ELR (cell line): ENCODE measurements at regions not wholly inside any gene's neighbourhood (a gene's known extent, or its start where the extent isn't known, plus 50 kb on each side); places are given as distances from the start of the nearest gene placed in this dataset.

Experiments used
- DNase-seq: peaks from one replicate; pipeline ENCODE4 v3.0.0-alpha.2; 2015; ENCODE audit warnings: low read depth

- no peak for DNase-seq
Observed at GRCh38 chr11:43575913-43576310, 104.6 kb upstream of the HSD17B12 start.

GRCh38 chr11:43576320-43576802 lies 104.2 kb upstream of the HSD17B12 start:
- peak; percentile 22 for DNase-seq

DNA sequence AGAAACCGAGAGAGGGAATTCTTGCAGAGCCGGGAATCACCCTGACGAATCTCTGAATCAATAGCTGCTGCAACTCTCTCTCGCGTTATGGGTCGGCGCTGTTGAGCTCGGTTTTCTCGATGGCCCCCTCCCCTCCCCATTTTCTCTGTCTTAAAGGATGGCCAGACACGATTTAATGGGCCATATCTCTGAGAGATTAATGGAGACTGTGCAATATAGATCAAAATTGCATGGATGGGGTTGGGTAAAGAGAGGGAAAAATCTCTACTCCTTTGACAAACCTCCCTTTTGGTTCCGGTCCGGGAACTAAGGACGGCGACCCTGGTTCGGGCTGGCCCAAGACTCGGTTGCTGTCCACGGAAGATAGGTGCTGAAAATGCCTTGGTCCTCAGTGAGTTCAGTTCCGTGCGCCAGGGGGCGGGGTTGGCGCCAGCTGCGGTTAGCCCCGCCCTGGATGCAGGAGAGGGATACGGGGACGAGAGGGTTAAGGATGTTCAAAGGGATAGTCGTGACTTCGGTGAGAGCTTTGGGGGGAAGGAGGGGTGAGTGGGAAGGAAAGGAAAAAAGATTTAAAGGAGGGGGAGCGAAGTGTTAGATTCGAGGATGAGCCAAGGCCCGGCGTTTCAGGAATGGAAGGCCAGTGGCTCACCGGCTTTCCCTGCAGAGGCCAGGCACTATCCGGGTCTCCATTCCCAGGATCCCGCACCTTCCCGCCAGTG lies 103.6 kb upstream of the HSD17B12 start:
- DNase-seq, result peak; percentile 75

- no peak for DNase-seq
Observed at GRCh38 chr11:43577566-43578264, 102.8 kb upstream of the HSD17B12 start.

DNA sequence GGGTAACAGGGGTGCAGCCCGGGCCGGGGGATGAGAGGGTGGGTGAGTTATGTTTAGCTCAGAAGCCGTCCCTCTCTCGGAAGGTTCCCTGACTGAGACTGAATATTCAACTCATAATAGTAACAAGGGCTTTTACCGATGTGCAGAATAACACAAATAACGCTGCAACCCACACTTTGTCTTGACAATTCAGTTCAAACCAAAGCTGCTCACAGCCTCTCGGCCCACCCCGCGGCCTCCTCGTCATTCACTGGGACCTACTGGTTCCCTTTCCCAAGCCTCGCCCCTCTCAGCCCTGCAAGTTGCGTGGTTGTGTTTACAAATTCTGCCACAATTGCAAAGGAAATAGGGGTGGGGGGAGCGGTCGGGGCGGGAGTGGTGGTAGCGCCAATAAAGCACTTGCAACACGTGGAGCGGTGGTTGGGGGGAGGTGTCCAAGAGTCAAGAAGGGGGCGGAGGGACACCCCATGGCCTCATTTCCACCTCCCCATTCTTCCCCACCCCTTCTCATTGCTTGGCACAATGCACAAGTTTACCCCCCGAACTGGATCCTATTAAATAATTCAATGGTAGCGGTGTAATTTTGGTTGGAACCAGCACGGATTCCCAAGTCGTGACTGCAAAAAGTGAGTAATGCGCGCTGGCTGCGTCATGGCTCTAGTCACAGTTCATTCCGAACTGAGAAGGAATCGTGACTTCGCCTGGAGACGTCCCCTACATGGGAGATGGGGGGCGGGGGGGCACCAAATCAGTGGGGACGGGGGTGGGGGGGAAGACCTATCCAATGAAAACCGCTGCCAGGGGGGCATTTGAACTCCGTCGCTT lies 102.0 kb upstream of the HSD17B12 start:
- peak; percentile 86 for DNase-seq

DNA sequence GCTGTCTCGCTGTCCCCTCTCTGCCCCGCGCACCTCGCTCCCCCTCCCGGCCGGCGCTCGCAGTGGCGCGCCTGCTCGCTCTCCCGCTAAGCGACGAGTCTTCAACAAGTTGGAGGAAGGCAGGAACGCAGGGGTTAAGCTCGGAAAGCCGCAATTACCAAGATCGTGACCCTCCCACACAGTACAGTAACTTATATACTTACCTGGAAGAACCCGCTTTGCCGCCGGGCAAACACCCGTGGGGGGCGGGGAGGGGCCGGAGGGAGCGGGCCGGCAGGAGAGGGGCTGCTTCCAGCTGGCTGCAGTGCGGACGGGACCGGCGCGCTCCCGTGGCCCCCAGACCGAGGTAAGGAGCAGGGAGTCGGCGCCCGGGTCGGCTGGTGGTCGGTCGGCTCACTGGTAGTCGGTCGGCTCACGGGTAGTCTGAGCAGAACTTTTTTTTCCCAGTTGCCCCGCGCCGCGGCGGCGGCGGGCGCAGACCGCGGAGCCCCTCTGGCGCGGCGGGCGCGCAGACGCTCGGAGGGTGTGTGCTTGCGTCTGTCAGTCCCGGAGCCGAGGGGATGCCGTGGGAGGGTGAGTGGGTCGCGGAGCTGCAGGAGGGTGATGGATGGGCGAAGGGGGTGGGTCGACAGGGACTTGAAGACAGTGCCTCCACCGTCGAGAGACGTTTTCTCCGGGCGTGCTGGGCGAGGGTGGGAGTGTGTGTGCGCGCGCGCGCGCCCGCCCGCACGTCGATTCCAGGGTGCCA lies 101.2 kb upstream of the HSD17B12 start:
- DNase-seq, result peak; percentile 74

DNA sequence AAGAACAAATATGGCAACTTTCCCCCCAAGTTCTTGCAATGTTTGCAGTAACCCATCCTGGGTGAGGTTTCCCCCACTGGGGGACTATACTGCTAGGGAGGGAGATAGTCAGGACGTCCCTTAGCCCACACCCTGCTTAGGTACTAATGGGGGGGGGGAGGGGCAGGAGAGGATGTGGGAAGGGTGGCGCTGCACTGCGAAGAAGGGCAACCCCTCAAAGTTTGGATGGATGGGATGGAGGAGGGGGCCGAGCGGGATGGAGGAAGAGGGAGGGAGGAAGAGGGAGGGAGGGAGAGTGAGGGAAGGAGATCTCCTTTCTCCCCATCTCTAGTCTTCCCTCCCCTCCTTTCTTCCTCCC lies 100.6 kb upstream of the HSD17B12 start:
- DNase-seq, result peak; percentile 12

DNA sequence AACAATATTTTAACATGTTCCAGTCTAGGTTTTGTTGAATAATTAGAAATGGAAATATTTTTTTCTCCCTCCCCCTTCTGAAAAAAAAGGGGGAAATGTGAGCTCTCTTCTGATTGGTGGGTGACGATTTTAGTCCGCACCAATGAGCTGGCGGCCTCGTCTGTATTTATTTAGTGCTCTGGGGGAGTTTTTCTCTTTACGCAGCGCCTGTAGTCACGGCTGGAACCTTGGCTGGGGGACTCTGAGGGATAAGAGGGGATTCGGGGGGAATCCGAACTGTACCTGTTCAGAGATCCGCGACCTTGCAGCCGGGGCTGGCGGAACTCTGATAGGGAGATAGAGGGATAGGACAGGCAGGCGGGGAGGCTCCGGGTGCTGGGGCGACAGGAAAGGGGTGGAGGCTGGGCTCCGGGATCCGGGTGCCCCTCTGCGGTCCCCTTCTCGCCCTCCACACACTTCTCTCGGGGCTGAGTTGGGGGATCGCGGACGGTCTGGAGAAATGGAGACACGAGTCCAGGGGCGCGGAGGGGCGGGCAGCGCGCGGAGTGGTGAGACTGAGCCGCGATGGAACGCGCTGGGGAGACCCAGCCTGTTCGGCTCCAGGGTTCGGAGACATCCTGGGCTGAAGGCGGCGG lies 99.7 kb upstream of the HSD17B12 start:
- DNase-seq, result peak; percentile 56

- DNase-seq, result no peak
Observed at GRCh38 chr11:43581370-43582023, 99.0 kb upstream of the HSD17B12 start.

- no peak for DNase-seq
Observed at GRCh38 chr11:43582024-43582862, 98.3 kb upstream of the HSD17B12 start.

DNA sequence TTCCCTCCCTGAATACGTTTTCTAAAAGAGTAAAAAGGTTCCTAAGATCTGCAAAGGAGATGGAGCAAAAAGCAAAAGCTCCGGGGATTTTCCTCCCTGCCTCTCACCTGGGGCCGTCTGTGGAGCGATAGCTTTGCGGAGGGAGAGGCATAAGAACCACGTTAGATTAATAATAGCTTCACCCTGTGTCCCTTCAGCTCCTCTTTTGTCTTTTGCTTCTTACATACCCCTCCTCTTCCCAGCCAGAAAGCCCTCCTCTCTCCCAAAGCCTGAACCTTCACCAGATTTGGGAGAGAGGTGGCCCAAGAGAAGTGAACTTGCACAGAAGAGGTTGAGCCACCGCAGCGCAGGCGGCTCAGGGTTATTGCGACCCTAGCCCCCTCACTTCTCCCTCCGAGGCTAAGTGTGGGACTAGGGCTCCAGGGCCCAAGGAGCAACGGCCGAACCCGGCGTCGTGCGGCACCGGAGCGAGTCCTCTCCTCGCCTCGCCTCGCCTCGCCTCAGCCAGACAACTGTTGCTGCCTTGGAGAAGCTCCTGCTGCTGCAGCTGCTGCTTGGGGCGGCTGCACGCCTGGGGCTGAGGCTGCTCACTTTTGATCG lies 97.6 kb upstream of the HSD17B12 start:
- no peak for DNase-seq

GRCh38 chr11:43583548-43583947 lies 97.0 kb upstream of the HSD17B12 start:
- DNase-seq, result no peak

DNA sequence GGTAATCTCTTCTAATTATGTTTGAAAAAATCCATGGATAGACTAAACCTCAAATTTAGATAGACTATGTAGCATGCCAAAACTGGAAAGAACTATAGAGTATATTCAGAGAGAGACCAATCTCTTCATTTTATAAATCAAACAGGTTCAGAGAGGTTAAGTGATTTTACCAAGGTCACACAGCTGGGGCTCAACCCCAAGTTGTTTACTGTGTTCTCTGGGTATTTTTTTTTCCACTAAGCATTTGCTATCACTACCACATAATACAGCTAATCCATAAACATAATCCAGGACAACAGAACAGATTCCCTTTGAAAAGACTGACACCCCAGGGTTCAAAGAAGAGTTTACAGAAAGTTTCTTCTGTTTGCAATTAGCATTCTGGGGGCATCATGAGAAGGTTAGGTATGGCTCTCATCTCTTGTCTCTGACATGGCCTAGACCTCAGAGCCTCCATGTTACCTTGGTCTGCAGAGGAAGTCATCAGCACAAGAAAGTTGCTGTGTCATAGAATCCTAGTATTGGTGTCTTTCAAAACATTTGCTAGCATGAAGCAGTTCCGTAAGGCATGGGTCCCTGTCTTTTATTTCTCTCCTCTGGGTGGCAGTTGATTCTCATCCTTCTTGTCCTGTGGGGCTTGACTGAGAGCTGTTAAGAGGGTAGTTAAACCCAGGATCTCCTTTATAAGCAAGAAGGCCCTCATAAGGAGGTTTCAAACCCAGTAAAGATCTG lies 94.5 kb upstream of the HSD17B12 start:
- no peak for DNase-seq

GRCh38 chr11:43589601-43590250 lies 90.8 kb upstream of the HSD17B12 start:
- DNase-seq, result no peak

DNA sequence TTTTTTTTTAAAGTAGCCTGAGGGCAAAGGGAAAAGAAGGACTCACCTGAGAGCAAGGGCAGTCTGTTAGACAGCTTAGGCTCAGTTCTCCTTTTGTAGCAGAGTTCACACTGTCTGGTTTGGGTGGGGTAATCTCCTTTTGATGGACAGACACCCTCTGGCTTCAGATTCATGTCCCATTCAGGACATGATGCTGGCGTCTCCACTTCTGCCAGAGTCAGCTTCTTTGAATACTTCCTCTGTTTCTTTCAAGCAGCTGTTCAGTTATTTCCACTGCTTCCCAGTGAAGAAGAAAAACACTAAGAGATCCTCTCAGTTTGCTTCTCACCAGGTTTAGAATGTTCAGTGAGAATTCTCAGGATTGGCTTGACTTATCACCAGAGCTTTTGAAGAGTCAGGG lies 79.0 kb upstream of the HSD17B12 start:
- no peak for DNase-seq

DNA sequence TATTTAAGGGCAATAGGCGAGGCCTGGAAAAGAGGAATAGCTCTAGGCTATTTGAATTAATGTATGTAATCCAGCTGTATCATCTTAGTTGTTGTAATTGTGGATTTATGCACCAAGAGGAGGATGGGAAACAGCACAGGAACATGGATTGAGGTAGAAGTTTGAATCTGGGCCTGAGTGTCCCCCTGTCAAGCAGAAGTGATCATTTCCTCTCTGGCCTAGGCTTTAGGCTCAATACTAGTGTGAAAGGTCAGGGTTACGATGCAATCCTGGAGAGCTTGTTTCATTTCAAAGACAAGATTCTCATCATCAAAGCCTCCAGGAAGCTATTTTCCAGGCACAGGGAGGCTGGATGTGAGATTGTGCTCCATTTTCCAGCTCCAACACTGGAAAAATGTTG lies 77.9 kb upstream of the HSD17B12 start:
- DNase-seq, result no peak

GRCh38 chr11:43614214-43614613 lies 66.3 kb upstream of the HSD17B12 start:
- DNase-seq, result no peak

DNA sequence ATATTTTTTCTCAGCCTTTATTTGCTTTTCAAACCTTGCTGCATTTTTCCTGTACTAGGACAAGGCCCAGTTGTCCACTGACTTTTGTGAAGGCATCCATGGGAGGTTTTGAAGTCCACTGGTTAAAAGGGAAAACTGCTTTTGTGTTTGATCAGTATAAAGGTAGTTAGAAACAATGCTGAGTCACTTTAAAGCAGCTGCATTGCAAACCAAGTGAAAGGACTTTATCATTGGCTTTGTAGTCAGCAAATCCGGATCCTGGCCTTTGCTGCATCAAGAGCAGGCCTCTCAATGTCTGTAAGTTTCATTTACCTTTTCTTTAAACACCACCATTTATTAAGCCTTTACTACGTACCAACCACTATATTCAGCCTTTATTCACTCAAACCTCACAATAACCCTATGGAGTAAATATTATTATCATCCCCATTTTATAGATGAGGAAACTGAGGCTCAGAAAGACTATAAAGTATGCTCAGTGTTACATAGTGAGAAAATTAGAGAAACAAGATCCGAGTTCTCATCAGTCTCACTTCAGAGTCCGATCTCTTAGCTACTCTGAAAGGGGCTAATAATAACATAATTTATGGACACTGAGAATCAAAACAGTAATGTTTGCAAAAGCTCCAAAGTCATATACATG lies 60.6 kb upstream of the HSD17B12 start:
- DNase-seq, result no peak
